GM12864 (cell line): ENCODE measurements at regions not wholly inside any gene's neighbourhood (a gene's known extent, or its start where the extent isn't known, plus 50 kb on each side); places are given as distances from the start of the nearest gene placed in this dataset.

ENCODE experiments used
- DNase-seq: peaks from one replicate; pipeline ENCODE4 v3.0.0-alpha.2; 2011; ENCODE audit warnings: low read depth
- H3K4me3 ChIP-seq: 2 replicates; pipeline ENCODE4 v1.5.1; 2011; ENCODE audit warnings: mild to moderate bottlenecking, low read depth, low read length, control low read depth
- TF ChIP-seq, protein P1 (sequence below): IDR thresholded peaks from 2 replicates; pipeline ENCODE4 v1.5.1; 2011; ENCODE audit warnings: low read depth, mild to moderate bottlenecking, moderate library complexity, low read length, control low read depth, inconsistent platforms; ENCODE audit errors: missing control alignments

GRCh38 chr16:27123795-27124409, 57.2 kb downstream of the C16orf82 start:
- TF ChIP-seq, protein P1, sequence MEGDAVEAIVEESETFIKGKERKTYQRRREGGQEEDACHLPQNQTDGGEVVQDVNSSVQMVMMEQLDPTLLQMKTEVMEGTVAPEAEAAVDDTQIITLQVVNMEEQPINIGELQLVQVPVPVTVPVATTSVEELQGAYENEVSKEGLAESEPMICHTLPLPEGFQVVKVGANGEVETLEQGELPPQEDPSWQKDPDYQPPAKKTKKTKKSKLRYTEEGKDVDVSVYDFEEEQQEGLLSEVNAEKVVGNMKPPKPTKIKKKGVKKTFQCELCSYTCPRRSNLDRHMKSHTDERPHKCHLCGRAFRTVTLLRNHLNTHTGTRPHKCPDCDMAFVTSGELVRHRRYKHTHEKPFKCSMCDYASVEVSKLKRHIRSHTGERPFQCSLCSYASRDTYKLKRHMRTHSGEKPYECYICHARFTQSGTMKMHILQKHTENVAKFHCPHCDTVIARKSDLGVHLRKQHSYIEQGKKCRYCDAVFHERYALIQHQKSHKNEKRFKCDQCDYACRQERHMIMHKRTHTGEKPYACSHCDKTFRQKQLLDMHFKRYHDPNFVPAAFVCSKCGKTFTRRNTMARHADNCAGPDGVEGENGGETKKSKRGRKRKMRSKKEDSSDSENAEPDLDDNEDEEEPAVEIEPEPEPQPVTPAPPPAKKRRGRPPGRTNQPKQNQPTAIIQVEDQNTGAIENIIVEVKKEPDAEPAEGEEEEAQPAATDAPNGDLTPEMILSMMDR: no peak
- DNase-seq: no peak
- H3K4me3 ChIP-seq: no peak overlapping the region

DNA sequence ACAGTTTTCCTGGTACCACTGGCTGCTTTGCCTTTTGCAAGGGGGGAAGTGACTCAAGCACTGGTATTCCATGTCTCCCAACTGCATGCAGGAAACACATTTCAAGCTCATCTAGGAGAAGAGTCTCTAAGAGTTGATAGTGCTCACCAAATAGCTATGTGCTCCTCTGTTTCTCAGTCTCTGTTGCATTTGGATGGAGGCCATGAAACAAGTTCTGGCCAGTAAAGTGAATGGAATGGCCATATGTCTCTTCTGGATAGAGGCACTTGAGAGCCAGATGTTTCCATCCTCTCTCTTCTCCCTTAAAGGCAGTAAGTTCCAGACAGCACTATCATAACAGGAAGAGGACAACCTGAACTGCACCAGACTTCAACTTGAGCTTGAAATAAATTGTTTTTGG, 60.6 kb downstream of the C16orf82 start:
- TF ChIP-seq, protein P1: no peak
- H3K4me3 ChIP-seq: no peak overlapping the region
- DNase-seq: no peak

DNA sequence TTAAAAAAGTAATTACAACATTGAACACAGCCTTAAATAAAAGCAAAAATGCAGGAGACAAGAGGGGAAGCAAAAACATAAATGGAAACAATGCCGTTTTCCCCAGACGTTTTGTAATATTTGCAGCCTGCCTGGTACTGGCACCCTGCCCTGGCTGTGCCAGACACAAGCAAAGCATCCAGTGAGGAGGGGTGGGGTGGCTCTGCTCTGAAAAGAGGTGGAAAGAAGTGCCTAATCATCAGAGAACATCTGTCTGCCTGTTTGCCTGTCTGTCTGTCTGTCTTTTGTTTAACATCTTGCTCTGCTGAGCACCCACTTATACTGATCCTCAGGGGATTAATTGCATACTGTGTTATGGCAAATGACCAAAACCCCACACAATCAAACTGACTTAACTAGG, 62.7 kb downstream of the C16orf82 start:
- no peak overlapping the region for H3K4me3 ChIP-seq
- no peak for DNase-seq
- TF ChIP-seq, protein P1: no peak

DNA sequence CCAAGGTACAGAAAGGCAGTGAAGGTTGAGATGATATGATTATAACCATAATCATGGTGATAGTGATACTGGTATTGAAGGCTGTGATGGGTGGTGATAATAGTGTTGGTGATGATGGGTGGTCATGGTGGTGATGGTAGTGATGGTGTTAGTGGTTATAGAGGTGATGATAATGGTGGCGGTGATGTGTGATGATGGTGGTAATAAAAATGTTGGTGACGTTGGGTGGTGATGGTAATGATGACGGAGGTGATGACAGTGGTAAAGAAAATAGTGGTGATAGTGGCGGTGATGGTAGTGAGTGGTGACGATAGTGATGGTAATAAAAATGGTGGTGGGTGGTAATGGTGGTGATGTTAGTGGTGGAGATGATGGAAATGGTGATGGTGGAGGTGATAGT, 65.1 kb upstream of the KDM8 start:
- no peak overlapping the region for H3K4me3 ChIP-seq
- no peak for DNase-seq
- TF ChIP-seq, protein P1: no peak

- no peak overlapping the region for H3K4me3 ChIP-seq
- TF ChIP-seq, protein P1: no peak
These were observed 57.7 kb upstream of the KDM8 start for GRCh38 chr16:27145630-27146029.

GRCh38 chr16:27149986-27150385, 53.3 kb upstream of the KDM8 start:
- TF ChIP-seq, protein P1: no peak
- no peak overlapping the region for H3K4me3 ChIP-seq
- peak; percentile 18 for DNase-seq

More at GRCh38 chr16:27145630-27146029, 57.7 kb upstream of the KDM8 start:
- no peak for DNase-seq

DNA sequence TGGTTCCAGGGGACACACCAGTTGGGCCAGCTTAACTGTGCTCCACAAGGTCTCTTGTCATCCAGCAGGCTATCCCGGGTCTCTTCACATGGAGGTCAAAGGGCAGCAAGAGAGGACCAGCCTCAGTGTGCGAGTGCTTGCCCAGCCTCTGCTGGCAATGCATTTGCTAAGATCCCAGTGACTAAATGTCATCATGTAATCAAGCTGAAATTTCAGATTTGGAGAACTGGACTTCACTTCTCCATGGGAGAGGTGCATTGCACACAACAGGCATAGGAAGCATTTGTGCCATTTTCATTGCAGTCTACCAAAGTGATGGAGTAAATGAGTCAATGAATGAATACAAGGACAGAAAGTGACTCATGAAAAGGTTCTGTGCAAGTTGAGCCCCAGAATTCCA, 51.2 kb upstream of the KDM8 start:
- TF ChIP-seq, protein P1: no peak
- no peak overlapping the region for H3K4me3 ChIP-seq

More for the DNA sequence above, 51.2 kb upstream of the KDM8 start:
- DNase-seq: no peak
